ENCODE measurements at regions not wholly inside any gene's neighbourhood (a gene's known extent, or its start where the extent isn't known, plus 50 kb on each side); places are given as distances from the start of the nearest gene placed in this dataset.
"Not testable (repeated sequence)": the region's sequence is repeated elsewhere in the genome, so short reads cannot be mapped to it uniquely, and the experiment has no call there.

DNA sequence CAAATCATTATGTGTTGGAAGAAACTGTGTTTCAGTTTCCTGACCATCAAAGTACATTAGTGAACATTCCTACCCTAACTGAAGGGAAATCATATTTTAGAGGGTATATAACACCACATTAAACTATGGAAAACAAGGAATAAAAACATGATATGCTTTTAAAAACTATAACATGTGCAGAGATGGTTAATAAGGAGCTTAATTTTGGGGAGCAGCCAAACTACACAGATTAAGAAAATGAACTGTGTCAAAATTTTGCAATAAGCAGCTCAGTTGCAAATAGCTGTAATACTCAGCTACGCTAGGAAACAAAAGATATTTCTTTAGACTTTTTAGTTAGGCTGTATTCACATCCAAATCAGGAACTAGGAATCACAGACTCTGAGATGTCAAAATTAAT is 1115.7 kb upstream of the CELF2 start:
- DNase-seq: no peak

DNA sequence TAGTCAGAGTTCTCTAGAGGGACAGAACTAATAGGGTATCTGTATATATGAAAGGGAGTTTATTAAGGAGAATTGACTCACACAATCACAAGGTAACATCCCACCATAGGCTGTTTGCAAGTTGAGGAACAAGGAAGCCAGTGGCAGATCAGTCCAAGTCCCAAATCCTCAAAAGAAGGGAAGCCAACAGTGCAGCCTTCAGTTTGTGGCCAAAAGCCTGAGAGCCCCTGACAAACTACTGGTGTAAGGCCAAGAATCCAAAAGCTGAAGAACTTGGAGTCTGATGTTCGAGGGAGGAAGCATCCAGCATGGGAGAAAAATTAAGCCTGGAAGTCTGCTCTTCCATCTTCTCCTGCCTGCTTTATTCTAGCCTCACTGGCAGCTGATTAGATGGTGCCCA is 1107.2 kb upstream of the CELF2 start:
- no peak for DNase-seq

DNA sequence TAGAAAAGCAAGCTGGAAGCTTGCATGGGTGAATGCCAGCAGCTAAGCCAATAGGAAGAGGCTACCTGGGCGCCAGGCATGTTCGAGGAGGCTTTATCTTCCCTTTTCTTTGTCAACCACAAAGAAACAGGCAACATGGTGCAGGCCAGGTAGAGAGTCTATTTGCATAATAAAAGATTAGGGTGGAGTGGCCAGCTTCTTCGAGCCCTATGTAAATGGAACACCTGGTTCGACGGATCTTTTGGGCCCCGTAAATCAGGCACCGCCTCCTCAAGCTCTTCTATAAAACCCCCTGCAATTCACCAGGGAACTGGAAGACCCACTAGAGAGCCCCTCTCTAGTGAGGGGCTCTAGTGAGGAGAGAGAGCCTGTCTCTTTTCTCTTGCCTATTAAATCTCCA is 1106.2 kb upstream of the CELF2 start:
- DNase-seq: no peak

DNA sequence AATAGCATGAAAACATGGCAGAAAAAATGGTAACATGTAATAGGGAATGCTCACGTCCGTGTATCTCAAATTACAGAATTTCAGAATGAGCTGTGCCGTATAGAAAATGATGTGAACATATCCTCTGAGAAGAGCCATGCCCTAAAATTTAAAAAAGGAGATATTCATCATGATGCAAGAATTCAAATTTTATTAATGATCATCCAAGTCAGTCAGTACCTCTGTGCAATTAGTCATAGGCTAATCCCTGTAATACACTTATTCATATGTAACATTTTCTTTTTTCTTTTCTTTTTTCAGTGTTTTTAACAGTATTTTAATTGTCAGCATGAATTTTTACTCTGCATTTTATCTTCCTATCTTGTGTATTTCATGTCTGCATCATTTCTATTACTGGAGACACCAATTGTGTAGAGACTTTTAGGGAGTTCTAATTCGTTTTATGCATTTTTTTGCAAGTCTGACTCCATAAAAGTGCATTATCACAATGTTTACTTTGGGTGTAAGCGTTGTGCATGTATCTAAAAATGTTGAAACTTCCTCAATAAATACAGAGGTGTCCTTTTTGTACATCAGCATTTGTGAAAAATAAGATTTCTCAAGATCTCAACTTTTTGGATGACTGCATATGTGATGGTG is 1103.7 kb upstream of the CELF2 start:
- DNase-seq: no peak

DNA sequence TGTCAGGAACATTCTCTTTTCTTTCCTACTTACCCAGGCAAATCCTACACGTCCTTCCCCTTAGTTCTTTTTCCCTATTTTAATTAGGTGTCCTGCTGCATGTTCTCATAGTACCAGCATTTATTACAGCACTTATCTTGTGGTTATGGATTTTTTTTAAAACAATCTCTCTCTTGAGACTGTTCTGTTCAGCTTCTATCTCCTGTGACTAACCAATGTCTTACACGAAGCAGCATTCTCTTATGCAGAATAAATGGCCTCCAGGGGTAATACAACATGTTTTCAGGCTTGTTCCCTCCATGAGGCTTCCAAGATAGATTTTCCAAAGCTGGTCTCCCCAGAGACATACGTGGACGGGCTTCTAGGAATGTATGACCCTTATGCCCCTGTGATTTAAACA is 1096.1 kb upstream of the CELF2 start:
- no peak for DNase-seq

DNA sequence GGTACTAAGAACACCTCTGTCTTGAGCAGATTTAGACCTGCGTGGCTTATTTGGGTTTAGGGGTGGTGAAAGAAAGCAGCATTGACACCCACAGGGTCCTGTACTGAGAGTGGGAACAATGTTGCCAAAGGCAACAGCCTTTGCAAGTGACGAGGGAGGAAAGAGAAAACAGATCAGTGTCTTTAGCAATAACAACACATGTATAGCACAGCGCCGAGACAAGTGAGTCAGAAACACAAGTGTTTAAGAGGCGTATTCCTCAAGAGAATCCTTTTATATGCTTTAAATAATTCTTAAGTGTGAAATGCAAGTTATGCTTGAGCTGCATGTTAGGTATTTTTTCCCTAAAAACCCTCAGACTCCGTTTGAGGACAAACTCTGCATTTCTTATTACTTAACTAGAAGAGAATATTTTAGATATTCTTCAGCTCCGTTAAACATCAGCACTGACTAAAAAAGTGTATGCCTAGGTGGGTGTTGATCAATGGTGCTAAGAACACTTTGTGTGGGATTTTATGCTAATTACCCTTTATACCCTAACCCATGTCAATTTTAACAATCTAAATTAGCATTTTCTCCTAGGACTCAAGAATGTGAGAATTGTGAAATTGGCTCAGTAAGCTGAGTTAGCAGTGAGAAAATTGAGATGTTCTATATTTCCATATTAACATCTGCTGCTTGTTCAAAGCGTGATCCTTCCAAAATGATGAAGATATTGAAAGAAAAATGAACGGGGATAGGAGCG is 1095.4 kb upstream of the CELF2 start:
- no peak for DNase-seq

DNA sequence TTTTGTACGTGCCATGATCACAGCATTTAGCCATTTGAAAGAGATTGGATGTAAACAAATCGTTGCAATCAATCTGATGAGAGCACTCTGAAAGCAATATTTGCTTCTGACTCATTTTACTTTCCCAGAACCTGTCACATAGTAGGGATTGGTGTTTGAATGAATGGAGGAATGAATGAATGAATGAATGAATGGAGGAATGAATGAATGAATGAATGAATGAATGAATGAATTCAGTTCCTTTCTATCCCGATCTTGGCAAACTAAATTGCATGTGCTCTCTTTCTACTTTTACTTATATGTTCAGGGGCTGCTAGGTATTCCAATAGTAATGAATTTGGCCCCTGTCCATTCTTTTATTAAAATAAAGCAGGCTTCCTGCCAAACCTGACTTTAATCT is 1091.7 kb upstream of the CELF2 start:
- DNase-seq: no peak

DNA sequence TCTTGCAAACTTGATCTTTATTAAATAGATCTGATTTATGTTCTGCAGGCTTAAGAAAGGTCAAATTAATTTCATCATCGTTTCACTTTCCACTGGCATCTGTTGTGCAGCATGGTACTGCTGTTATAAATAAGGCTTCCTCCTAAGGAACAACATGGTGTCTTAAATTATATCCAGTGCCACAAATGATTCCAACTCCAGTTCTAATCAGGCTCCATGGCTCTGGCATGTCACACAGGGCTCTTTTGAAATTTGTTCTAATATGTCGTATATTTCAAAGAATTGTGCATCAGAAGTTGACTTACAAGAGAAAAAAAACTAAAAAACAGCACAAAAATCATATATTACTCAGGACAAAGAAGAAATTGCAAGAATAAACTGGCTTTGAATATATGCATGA is 1090.8 kb upstream of the CELF2 start:
- DNase-seq: no peak

DNA sequence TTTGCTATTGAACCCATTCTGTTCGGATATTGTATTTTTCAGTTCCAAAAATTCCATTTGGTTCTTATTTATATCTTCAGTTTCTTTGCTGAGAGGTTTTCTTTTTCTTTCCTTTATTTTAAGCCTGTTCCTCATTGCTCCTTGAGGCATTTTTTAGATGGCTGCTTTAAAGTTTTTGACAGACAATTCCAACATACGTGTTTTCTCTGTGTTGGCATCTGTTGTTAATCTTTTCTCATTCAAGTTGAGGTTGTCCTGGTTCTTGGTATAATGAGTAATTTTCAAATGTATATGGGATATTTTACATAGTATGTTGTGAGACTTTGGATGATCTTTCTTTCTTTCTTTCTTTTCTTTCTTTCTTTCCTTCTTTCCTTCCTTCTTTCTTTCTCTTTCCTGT is 1078.0 kb upstream of the CELF2 start:
- no peak for DNase-seq

DNA sequence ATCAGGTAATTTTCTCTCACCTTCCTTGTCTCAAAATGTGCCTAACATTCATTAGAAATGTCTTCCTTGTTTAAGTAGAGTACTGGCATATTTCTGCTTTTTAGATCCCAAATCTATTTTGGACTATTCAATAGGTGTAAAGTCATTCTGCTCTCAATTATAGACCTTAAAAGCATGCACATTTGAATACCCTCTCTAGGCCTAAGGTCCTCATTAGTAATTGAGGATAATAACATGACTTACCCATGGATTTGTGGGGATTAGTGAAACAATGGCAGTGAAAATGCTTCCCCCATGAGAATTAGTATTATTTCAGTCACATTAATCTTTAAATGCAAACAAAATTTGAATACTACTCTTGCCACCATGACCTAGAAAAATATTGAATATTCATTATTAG is 1073.0 kb upstream of the CELF2 start:
- DNase-seq: no peak

DNA sequence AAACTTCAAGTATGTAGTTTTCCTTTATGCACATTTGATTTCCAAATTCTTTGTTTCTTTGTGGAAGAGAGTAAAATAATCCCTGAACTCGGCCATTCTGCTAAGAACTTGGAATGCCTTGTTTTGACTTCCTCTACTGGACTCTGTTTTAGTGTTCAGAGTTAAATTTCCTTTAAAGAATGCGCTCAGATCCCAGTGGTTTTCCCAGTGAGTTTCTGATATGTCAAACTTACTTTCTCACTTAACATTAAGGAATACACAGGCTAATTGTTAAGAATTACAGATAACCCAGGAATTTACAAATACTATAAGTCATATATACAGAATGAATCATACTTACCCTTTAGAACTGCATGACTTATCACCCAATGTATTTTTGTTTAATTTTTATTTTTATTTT is 1067.6 kb upstream of the CELF2 start:
- no peak for DNase-seq

DNA sequence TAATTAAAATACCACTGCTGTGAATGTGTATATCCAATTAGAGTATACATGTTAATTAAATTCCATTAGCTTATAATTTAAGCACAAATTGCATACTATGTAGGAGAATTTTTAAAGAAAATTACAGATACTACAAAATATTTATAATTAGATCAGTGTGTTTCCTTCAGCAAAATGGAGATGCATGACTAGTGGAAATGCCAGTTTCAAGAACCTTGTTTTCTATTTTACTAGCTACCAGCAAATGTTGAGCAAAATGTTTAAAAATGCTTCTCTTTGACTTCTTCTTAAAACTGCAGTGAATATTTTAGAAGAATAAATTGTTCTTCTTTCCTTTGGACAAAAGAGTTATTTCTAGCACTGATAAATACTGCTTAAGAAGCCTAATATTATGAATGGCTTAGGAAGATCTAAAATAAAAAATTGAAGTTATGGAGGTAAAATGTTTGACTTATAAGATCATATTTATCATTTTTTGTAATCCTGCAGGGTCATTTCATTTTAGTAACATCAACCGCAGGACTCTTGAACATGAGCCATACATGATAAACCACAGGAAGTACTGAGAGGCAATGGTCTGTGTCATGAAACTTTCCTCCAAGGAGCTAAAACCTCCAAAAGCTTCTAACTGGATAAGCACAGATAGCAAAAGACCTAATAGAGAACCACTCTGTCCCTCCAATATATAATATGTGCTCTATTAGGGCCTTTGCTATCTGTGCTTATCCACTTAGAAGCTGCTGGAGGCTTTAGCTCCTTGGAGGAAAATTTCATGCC is 1066.0 kb upstream of the CELF2 start:
- no peak for DNase-seq

DNA sequence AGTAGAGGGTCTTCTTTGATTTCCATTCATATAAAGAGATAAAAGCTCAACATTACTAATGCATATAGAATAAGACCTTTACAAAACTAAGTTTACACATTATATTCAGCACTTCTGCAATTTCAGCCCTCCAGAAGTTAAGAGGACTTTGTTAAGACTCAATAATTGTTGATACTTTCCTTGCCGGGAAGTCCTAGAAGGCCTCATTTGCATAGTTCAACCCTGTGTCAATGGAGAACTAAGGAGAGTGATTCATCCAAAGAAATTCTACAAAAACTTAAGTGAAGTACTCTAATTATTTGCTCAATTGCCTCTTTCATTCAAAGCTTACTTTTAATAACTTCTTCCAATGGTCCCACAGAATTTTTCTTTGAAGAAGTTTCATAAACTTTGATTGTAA is 1060.3 kb upstream of the CELF2 start:
- DNase-seq: no peak

DNA sequence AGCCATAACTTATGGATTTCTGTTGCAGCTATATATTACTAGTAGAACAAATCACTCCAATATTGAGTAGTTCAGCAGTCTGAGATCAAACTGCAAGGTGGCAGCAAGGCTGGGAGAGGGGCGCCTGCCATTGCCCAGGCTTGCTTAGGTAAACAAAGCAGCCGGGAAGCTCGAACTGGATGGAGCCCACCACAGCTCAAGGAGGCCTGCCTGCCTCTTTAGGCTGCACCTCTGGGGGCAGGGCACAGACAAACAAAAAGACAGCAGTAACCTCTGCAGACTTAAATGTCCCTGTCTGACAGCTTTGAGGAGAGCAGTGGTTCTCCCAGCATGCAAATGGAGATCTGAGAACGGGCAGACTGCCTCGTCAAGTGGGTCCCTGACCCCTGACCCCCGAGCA is 1059.8 kb upstream of the CELF2 start:
- not testable (repeated sequence) for DNase-seq

DNA sequence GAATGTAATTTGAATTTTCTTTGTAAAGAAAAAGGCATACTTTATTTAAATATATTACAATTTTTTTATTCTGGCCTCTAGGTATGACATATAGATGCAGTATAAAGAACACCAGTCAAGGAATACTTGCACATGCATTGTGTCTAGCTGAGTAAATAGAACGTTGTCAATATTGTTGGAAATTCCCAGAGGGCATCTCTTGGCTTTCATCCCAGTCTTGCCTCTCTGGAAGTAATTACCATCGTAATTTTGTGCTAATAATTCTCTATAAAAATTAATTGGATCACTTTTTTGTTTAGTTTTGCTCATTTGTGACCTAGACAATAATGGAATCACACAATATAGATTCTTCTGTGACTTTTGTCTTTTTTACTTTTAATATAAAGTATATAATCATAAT is 1052.3 kb upstream of the CELF2 start:
- no peak for DNase-seq

DNA sequence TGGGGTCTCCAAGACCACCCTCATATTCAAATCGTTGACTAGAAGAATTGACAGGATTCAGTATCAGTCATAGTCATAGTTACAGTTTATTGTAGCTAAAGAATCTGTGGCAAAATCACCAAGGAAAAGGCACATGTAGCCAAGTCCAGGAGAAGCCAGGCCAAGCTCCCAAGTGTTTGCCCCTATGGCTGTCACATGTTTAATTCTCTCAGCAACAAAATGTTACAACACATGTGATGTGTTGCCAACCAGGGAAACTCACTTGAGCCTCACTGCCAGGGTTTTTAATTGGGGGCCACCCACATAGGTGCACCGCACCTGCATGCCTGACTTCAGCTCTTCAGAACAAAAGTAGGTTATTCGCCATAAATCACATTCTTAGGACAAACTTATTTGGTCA is 1030.9 kb upstream of the CELF2 start:
- no peak for DNase-seq

DNA sequence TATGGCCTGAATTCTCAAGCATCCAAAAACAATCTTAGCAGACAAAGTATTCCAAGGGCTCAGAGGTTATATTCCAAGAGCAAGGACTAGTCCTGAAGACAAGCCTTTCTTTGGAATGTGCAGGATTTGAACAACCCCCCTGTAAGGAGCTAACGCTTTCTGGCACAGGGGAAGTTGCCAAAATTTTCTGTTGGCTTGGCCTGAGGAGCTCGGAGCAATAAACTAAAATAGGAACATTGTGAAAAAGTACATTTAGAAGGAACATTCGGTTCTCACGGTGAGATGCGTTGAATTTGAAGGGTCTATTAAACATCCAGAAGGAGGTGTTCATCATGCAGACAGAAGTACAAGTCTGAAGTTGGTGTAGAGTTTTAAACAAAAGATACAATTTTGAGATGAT is 1030.5 kb upstream of the CELF2 start:
- DNase-seq: no peak

DNA sequence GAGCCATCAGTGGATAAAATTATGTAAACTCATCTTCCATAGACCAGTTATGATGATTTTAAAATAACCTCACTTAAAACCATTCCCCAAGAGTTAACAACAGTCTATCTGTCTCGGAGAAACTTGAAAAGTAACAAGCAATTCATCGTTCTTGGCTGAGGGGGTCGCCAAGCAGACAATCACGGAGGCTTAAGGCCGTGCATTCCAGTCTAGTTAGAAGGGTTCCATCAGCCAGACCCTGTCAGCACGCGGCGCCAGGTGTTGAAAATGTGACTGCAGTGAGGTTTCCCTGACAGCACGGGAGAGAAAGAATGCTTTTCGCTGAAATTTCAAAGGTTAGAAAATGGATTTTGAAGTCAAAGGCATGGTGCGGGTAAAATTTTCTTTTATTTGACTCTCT is 1025.0 kb upstream of the CELF2 start:
- DNase-seq: no peak

DNA sequence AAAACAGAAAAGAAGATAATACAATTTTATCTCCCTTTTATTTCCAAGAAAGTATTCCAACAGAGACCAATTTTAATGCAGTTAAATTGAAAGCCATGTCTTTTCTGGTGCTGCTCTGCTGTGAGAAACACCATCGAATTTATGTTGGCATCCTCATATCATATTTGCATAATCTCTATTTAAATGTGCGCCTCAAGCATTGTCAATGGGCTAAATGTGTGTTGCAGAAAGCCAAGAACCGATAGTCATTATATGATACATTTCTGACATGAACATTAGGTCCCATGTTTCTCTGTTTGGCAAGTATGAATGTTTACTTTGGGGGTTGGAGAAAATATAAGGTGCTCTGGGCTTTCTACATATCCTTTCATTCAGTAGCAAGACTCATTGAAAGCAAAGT is 1023.5 kb upstream of the CELF2 start:
- no peak for DNase-seq

DNA sequence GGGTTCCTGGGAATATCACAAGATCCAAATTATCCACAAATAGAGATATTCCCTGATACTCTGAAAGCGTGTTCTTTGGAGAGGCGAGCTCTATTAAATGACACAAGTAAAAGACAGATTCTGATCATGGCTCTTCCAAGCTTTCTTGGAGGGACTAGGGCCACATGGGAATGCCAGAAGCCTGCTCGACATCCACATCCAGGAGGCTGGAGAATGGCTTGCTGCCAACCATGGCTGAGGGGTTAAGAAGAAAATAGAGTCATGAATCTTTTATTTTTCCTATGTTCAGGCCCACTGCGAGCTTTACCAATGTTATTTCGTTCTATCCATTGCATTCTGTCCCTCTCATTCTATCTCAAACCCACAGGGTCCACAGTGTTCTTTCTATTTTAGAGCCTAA is 1018.0 kb upstream of the CELF2 start:
- no peak for DNase-seq

DNA sequence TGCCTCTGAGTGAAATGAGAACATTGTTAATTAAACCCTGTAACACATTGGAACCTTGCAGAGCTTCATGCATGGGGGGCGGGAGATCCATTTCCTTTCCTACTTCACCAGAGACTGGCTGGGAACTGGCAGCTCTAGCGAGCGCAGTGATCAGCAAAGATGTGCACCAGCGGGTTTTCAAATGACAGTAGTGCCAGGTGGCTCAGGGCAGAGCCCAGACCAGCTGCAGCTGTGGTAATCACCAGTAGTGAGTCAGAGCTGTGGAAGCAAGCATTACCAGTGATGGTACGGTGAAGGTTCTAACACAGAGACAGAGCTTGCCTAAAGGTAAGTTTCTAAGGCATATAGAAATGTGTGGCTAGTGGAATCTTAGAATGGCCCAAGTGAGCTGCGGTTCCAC is 1009.7 kb upstream of the CELF2 start:
- no peak for DNase-seq

DNA sequence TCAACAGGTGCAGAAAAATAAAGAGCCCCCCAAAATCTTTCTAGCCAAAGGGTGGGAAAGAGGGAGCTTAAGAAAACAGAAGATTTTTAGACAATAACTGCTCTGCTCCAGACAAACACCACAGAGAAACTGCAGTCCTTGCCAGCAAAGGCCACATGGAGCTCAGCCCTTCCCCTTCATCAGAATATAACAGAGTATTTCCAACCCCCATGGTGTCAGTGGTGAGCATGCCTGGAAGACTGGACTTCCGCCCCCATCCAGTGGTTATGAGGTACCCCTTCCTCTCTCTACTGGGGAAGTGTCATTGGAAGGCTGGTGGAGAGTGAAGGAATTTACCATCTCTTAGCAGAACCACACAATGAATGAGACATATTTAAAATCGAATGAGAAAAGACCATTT is 1007.3 kb upstream of the CELF2 start:
- no peak for DNase-seq

DNA sequence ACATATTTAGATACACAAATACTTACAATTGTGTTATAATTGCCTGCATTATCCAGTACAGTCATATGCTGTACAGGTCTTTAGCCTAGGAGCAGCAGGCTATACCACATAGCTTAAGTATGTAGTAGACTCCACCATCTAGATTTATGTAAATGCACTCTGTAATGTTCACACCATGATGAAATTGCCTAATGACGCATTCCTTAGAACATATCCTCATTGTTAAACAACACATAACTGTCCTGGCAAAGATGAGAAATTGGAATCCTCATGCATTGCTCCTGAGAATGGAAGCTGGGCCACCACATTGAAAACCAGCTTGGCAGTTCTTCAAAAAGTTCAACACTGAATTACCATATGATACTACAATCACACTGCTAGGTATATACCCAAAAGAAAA is 1002.8 kb upstream of the CELF2 start:
- no peak for DNase-seq

DNA sequence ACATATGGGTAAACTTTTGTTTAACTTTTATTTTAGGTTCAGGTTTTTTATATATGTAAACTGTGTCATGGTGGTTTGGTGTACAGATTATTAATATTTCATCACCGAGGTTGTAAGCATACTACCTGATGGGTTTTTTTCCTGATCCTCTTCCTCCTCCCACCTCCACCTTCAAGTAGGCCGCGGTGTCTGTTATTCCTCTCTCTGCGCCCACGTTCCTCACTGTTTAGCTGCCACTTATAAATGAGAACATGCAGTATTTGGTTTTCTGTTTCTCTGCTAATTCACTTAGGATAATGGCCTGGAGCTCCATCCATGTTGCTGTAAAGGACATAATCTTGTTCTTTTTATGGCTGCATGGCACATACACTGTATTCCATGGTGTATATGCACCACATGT is 1000.0 kb upstream of the CELF2 start:
- no peak for DNase-seq
